Fibroblast of peridontal ligament (primary cell): ENCODE measurements at regions not wholly inside any gene's neighbourhood (a gene's known extent, or its start where the extent isn't known, plus 50 kb on each side); places are given as distances from the start of the nearest gene placed in this dataset.
"Not testable (repeated sequence)": the region's sequence is repeated elsewhere in the genome, so short reads cannot be mapped to it uniquely, and the experiment has no call there.

Source experiments
- DNase-seq: peaks from one replicate; pipeline ENCODE4 v3.0.0-alpha.2; 2010; ENCODE audit errors: extremely low read depth

- DNase-seq = no peak
These were observed 339.8 kb upstream of the FRG1 start for GRCh38 chr4:189600718-189601435.

- DNase-seq = not testable (repeated sequence)
These were observed 337.8 kb upstream of the FRG1 start for GRCh38 chr4:189602827-189603226.

GRCh38 chr4:189610571-189610970, 330.1 kb upstream of the FRG1 start:
- DNase-seq = not testable (repeated sequence)

GRCh38 chr4:189613207-189613606, 327.5 kb upstream of the FRG1 start:
- DNase-seq = no peak

GRCh38 chr4:189615217-189615663, 325.4 kb upstream of the FRG1 start:
- DNase-seq = no peak

- DNase-seq = not testable (repeated sequence)
These were observed 322.9 kb upstream of the FRG1 start for GRCh38 chr4:189617741-189618140.

GRCh38 chr4:189619441-189620250, 321.0 kb upstream of the FRG1 start:
- not testable (repeated sequence) for DNase-seq

GRCh38 chr4:189622574-189622973, 318.1 kb upstream of the FRG1 start:
- DNase-seq = not testable (repeated sequence)

- not testable (repeated sequence) for DNase-seq
These were observed 313.6 kb upstream of the FRG1 start for GRCh38 chr4:189627041-189627440.

GRCh38 chr4:189629733-189630132, 310.9 kb upstream of the FRG1 start:
- not testable (repeated sequence) for DNase-seq

GRCh38 chr4:189630913-189631567, 309.6 kb upstream of the FRG1 start:
- DNase-seq = not testable (repeated sequence)

- DNase-seq = not testable (repeated sequence)
These were observed 309.1 kb upstream of the FRG1 start for GRCh38 chr4:189631568-189631916.

GRCh38 chr4:189650436-189650835, 290.2 kb upstream of the FRG1 start:
- not testable (repeated sequence) for DNase-seq

- not testable (repeated sequence) for DNase-seq
These were observed 287.5 kb upstream of the FRG1 start for GRCh38 chr4:189653130-189653653.

GRCh38 chr4:189653983-189654382, 286.7 kb upstream of the FRG1 start:
- DNase-seq = not testable (repeated sequence)

GRCh38 chr4:189654396-189654795, 286.3 kb upstream of the FRG1 start:
- not testable (repeated sequence) for DNase-seq

GRCh38 chr4:189655817-189656216, 284.9 kb upstream of the FRG1 start:
- not testable (repeated sequence) for DNase-seq

- DNase-seq = no peak
These were observed 284.0 kb upstream of the FRG1 start for GRCh38 chr4:189656641-189657040.

GRCh38 chr4:189658259-189658658, 282.4 kb upstream of the FRG1 start:
- DNase-seq = not testable (repeated sequence)

- not testable (repeated sequence) for DNase-seq
These were observed 281.8 kb upstream of the FRG1 start for GRCh38 chr4:189658831-189659230.

GRCh38 chr4:189659287-189659686, 281.4 kb upstream of the FRG1 start:
- no peak for DNase-seq

- no peak for DNase-seq
These were observed 279.8 kb upstream of the FRG1 start for GRCh38 chr4:189660722-189661360.
